Right lobe of liver (tissue), 6 donors: ENCODE measurements at regions not wholly inside any gene's neighbourhood (a gene's known extent, or its start where the extent isn't known, plus 50 kb on each side); places are given as distances from the start of the nearest gene placed in this dataset.

ENCODE experiments used
- ATAC-seq, 4 donors: fragments of 200-7000 bp; cut with Tn5 transposase; one replicate each; pipeline ENCODE4 v1.9.1; 2020; ENCODE audit warnings: mild to moderate bottlenecking in 4 of 4, moderate library complexity in 4 of 4
- DNase-seq, 3 donors: peaks; one replicate each; pipeline ENCODE4 v3.0.0-alpha.2; 2020
- H3K27ac ChIP-seq, 3 donors: fragments of 200-600 bp; one replicate each; pipeline ENCODE4 v1.8.0; 2022
- H3K27me3 ChIP-seq, 2 donors: fragments of 200-600 bp; one replicate each; pipeline ENCODE4 v1.8.0; 2022
- H3K36me3 ChIP-seq, 4 donors: fragments of 200-600 bp; sonication (generic) in 1 of 4; one replicate each; pipeline versions ENCODE4 v1.5.1 to v1.8.0; 2017 to 2022; ENCODE audit warnings: control low read depth in 1 of 4
- H3K4me1 ChIP-seq, 4 donors: fragments of 200-600 bp; sonication (generic) in 1 of 4; one replicate each; pipeline versions ENCODE4 v1.5.1 to v1.8.0; 2017 to 2022; ENCODE audit warnings: control low read depth in 1 of 4
- H3K4me3 ChIP-seq, 3 donors: fragments of 200-600 bp; one replicate each; pipeline ENCODE4 v1.8.0; 2022
- H3K9me3 ChIP-seq, 4 donors: fragments of 200-600 bp; sonication (generic) in 1 of 4; one replicate each; pipeline versions ENCODE4 v1.5.1 to v1.8.0; 2017 to 2022; ENCODE audit warnings: control low read depth in 1 of 4
- CTCF ChIP-seq, 4 donors: fragments of 200-600 bp in 3 of 4; fragments of 450-650 bp in 1 of 4; IDR thresholded peaks; one replicate each; pipeline versions ENCODE4 v1.5.1 to v1.8.0; 2016 to 2022; ENCODE audit warnings: antibody characterized with exemption in 4 of 4, mild to moderate bottlenecking in 2 of 4
- POLR2A ChIP-seq: fragments of 450-650 bp; IDR thresholded peaks from one replicate; pipeline ENCODE4 v1.6.1; 2017; ENCODE audit warnings: antibody characterized with exemption, mild to moderate bottlenecking
- WGBS: methylation state at CpG from one replicate; pipeline ENCODE4 v1.1.6; 2018; ENCODE audit warnings: low coverage, low lambda C conversion rate; ENCODE audit not compliant: insufficient coverage; ENCODE audit errors: missing lambda C conversion rate; 5-methylcytosine and 5-hydroxymethylcytosine counted together
- intact Hi-C, 2 donors: fragments of 100-400 bp; cut with DNase I; formaldehyde crosslinking; loops; one replicate each; pipeline versions ENCODE4 v1.11.2 to v1.14.1; 2022
- donor health status: DM: no; HTN: yes; CAD: no.
- donor health status: DM: no; HTN: no; CAD: no.
- donor health status: DM: no; HTN: no; CAD: no.
- donor health status: DM: no; HTN: yes; CAD: no.
- donor health status: DM: no; HTN: yes; CAD: no.

- Histone ChIP-seq H3K4me1 (no peaks in the 10 kb centered on the region), H3K9me3 (no peaks in the 10 kb centered on the region), H3K4me3 (no peak overlapping the region), H3K27ac (no peak overlapping the region), H3K27me3 (no peaks in the 10 kb centered on the region), H3K36me3 (no peaks in the 10 kb centered on the region)
- DNase-seq (no peak), ATAC-seq (no peak)
- intact Hi-C loops: no loop called here
- WGBS: 37% methylated on average over 2 of the region's 3 CpGs
- no peak for TF ChIP-seq POLR2A
- TF ChIP-seq CTCF (IDR thresholded peaks at IDR 0.05): no peak
Observed at GRCh38 chr2:16254356-16254965, 314.1 kb downstream of the MYCN start.

- ATAC-seq: no peak
- 73% methylated on average over 2 of the region's 3 CpGs for WGBS
- Histone ChIP-seq H3K4me1 (no peaks in the 10 kb centered on the region), H3K36me3 (no peaks in the 10 kb centered on the region), H3K27ac (no peak overlapping the region), H3K4me3 (no peak overlapping the region), H3K9me3 (no peaks in the 10 kb centered on the region), H3K27me3 (no peaks in the 10 kb centered on the region)
- TF ChIP-seq POLR2A (no peak), CTCF (IDR thresholded peaks at IDR 0.05) (no peak)
- intact Hi-C loops: no loop called here
- no peak for DNase-seq
Observed at GRCh38 chr2:16253291-16253690, 312.9 kb downstream of the MYCN start.

GRCh38 chr2:16252891-16253290 lies 312.5 kb downstream of the MYCN start:
- Histone ChIP-seq H3K27me3 (no peaks in the 10 kb centered on the region), H3K4me1 (no peaks in the 10 kb centered on the region), H3K4me3 (no peak overlapping the region), H3K36me3 (no peaks in the 10 kb centered on the region), H3K27ac (no peak overlapping the region), H3K9me3 (no peaks in the 10 kb centered on the region)
- ATAC-seq (no peak), DNase-seq (no peak)
- intact Hi-C loops: no loop called here
- WGBS: no CpG with 5 or more reads among the region's 1 CpG
- TF ChIP-seq POLR2A: no peak
- TF ChIP-seq CTCF (IDR thresholded peaks at IDR 0.05): no peak

GRCh38 chr2:16252251-16252650 lies 311.9 kb downstream of the MYCN start:
- DNase-seq (no peak), ATAC-seq (no peak)
- Histone ChIP-seq H3K9me3 (no peaks in the 10 kb centered on the region), H3K36me3 (no peaks in the 10 kb centered on the region), H3K27me3 (no peaks in the 10 kb centered on the region), H3K4me3 (no peak overlapping the region), H3K4me1 (no peaks in the 10 kb centered on the region), H3K27ac (no peak overlapping the region)
- TF ChIP-seq CTCF (IDR thresholded peaks at IDR 0.05) (no peak), POLR2A (no peak)
- WGBS: 82% methylated on average over 9 of the region's 9 CpGs
- intact Hi-C loops: no loop called here
